GM23248 (cell line): ENCODE measurements at regions not wholly inside any gene's neighbourhood (a gene's known extent, or its start where the extent isn't known, plus 50 kb on each side); places are given as distances from the start of the nearest gene placed in this dataset.
"Not testable (repeated sequence)": the region's sequence is repeated elsewhere in the genome, so short reads cannot be mapped to it uniquely, and the experiment has no call there.

ENCODE experiments used
- DNase-seq: peaks from one replicate; pipeline ENCODE4 v3.0.0-alpha.2; 2015
- H2AFZ ChIP-seq: fragments of 200-600 bp; sonication (generic); 2 replicates; pipeline ENCODE4 v1.6.1; 2016; ENCODE audit warnings: antibody characterized with exemption
- H3F3A ChIP-seq: fragments of 200-600 bp; sonication (generic); 2 replicates; pipeline ENCODE4 v1.6.1; 2016; ENCODE audit warnings: mild to moderate bottlenecking, antibody characterized with exemption, mixed run types; ENCODE audit not compliant: insufficient read depth
- H3K27ac ChIP-seq: fragments of 200-600 bp; sonication (generic); 2 replicates; pipeline ENCODE4 v1.5.1; 2016; ENCODE audit warnings: mild to moderate bottlenecking
- H3K27me3 ChIP-seq: fragments of 200-600 bp; sonication (generic); replicated peaks from 2 replicates; pipeline ENCODE4 v1.6.1; 2016; ENCODE audit warnings: mild to moderate bottlenecking; ENCODE audit not compliant: insufficient read depth
- H3K36me3 ChIP-seq: fragments of 200-600 bp; sonication (generic); 2 replicates; pipeline ENCODE4 v1.6.1; 2016; ENCODE audit warnings: low read depth, mild to moderate bottlenecking
- H3K4me1 ChIP-seq: fragments of 200-600 bp; sonication (generic); 2 replicates; pipeline ENCODE4 v1.6.1; 2016; ENCODE audit warnings: mild to moderate bottlenecking; ENCODE audit not compliant: insufficient read depth
- H3K4me2 ChIP-seq: fragments of 200-600 bp; sonication (generic); one replicate; pipeline ENCODE4 v1.6.1; 2016; ENCODE audit warnings: mild to moderate bottlenecking; ENCODE audit not compliant: unreplicated experiment
- H3K4me3 ChIP-seq: fragments of 200-600 bp; sonication (generic); 2 replicates; pipeline ENCODE4 v1.5.1; 2016; ENCODE audit warnings: mild to moderate bottlenecking
- H3K79me2 ChIP-seq: fragments of 200-600 bp; sonication (generic); 2 replicates; pipeline ENCODE4 v1.6.1; 2016; ENCODE audit warnings: mild to moderate bottlenecking; ENCODE audit not compliant: insufficient read depth
- H3K9ac ChIP-seq: fragments of 200-600 bp; sonication (generic); 2 replicates; pipeline ENCODE4 v1.6.1; 2016; ENCODE audit warnings: mild to moderate bottlenecking
- H3K9me2 ChIP-seq: fragments of 200-600 bp; sonication (generic); 2 replicates; pipeline ENCODE4 v1.6.1; 2016; ENCODE audit warnings: mixed run types, mild to moderate bottlenecking, moderate library complexity; ENCODE audit not compliant: insufficient read depth
- H3K9me3 ChIP-seq: fragments of 200-600 bp; sonication (generic); one replicate; pipeline ENCODE4 v1.6.1; 2017; ENCODE audit warnings: low read depth
- H4K20me1 ChIP-seq: fragments of 200-600 bp; sonication (generic); 2 replicates; pipeline ENCODE4 v1.6.0; 2016; ENCODE audit not compliant: insufficient read depth
- EZH2 ChIP-seq: fragments of 200-600 bp; sonication (generic); IDR thresholded peaks from 2 replicates; pipeline ENCODE4 v1.6.1; 2018; ENCODE audit warnings: antibody characterized with exemption, mild to moderate bottlenecking; ENCODE audit not compliant: insufficient read depth, poor library complexity, severe bottlenecking
- EZH2phosphoT487 ChIP-seq: fragments of 200-600 bp; sonication (generic); IDR thresholded peaks from 2 replicates; pipeline ENCODE4 v1.6.1; 2018; ENCODE audit warnings: antibody characterized with exemption, moderate library complexity, mild to moderate bottlenecking, low read depth; ENCODE audit not compliant: insufficient read depth
- WGBS, 2 experiments: methylation state at CpG; one replicate each; pipeline ENCODE4 v1.1.6; 2015 to 2017; ENCODE audit warnings: low lambda C conversion rate in 2 of 2, low coverage in 1 of 2; ENCODE audit errors: missing lambda C conversion rate in 2 of 2; 5-methylcytosine and 5-hydroxymethylcytosine counted together
- in situ Hi-C: fragments of 300-500 bp; cut with MboI; formaldehyde crosslinking; loops from 2 replicates; pipeline ENCODE4 v1.15.0; 2020

DNA sequence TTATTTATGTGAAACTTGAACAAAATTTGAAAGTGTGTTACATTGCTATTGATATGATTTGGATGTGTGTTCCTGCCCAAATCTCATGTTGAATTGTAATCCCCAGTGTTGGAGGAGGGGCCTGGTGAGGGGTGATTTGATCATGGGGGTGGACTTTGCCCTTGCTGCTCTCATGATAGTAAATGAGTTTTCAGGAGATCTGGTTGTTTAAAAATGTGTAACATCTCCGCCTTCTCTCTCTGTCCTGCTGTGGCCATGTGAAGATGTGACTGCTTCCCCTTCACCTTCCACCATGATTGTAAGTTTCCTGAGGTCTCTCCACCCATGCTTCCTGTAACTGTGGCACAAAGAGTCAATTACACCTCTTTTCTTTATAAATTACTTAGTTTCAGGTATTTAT lies 1731.0 kb downstream of the SLITRK5 start:
- in situ Hi-C loops: no loop called here
- 0 out of 2 replicates have a peak, but pooled peaks cover 5% of the 10 kb centered on the region for H3K4me1 ChIP-seq
- no peaks in the 10 kb centered on the region for H3K79me2 ChIP-seq
- no peak overlapping the region for H3K4me2 ChIP-seq
- TF ChIP-seq EZH2phosphoT487 (no peak), EZH2 (no peak)
- no peak overlapping the region for H3K9ac ChIP-seq
- H3K27ac ChIP-seq: no peak overlapping the region
- DNase-seq: no peak
- no peaks in the 10 kb centered on the region for H3K36me3 ChIP-seq
- H3K9me3 ChIP-seq: no peaks in the 10 kb centered on the region
- H3K9me2 ChIP-seq: no peaks in the 10 kb centered on the region
- H2AFZ ChIP-seq: no peak overlapping the region
- H3K4me3 ChIP-seq: no peak overlapping the region
- 65 to 92% methylated on average over 1 of the region's 1 CpG for WGBS, 2 experiments
- no peaks in the 10 kb centered on the region for H3F3A ChIP-seq
- no peaks in the 10 kb centered on the region for H4K20me1 ChIP-seq
- H3K27me3 ChIP-seq: no peaks in the 10 kb centered on the region

DNA sequence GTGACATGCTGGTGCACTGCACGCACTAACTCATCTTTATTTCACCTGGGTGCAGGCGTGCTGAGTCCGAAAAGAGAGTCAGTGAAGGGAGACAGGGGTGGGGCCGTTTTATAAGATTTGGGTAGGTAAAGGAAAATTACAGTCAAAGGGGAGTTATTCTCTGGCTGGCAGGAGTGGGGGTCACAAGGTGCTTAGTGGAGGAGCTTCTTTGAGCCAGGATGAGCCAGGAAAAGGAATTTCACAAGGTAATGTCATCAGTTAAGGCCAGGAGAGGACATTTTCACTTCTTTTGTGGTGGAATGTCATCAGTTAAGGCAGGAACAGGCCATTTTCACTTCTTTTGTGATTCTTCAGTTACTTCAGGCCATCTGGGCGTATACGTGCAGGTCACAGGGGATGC lies 1734.9 kb downstream of the SLITRK5 start:
- H4K20me1 ChIP-seq, H3K9me3 ChIP-seq, H3K4me2 ChIP-seq, H3K9me2 ChIP-seq, H2AFZ ChIP-seq, H3K4me3 ChIP-seq, H3K79me2 ChIP-seq, H3K9ac ChIP-seq, H3K4me1 ChIP-seq, H3K36me3 ChIP-seq, H3K27ac ChIP-seq, in situ Hi-C loops, DNase-seq, H3F3A ChIP-seq, H3K27me3 ChIP-seq: not testable (repeated sequence)
- 71 to 73% methylated on average over 6 of the region's 6 CpGs for whole genome bisulfite sequencing, 2 experiments

DNA sequence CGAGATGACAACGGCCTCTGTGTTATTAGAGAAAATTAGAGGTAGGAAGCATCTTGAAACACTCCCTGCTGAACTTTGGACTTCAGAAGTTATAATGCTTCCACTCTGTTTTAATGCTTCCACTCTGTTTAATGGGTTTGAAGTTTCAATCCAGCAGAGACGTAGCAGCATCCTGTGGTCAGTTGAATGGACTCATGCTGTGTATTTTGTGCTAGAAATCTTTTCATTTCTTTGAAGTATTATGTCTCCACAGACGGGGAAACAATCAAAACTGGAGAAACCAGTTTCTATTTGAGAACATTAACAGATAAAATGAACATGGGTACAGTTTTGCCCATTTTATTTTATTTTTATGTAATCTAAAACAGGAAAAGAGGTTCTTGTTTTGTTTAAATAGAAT lies 1736.2 kb downstream of the SLITRK5 start:
- no peaks in the 10 kb centered on the region for H3F3A ChIP-seq
- no peaks in the 10 kb centered on the region for H3K79me2 ChIP-seq
- H3K9me2 ChIP-seq: no peaks in the 10 kb centered on the region
- 53 to 55% methylated on average over 4 of the region's 4 CpGs for WGBS, 2 experiments
- in situ Hi-C loops: no loop called here
- no peaks in the 10 kb centered on the region for H3K27me3 ChIP-seq
- no peak overlapping the region for H3K27ac ChIP-seq
- no peak overlapping the region for H3K4me3 ChIP-seq
- H3K4me1 ChIP-seq: no peaks in the 10 kb centered on the region
- no peak overlapping the region for H2AFZ ChIP-seq
- H3K9ac ChIP-seq: no peak overlapping the region
- DNase-seq: no peak
- TF ChIP-seq EZH2phosphoT487 (no peak), EZH2 (no peak)
- no peaks in the 10 kb centered on the region for H3K36me3 ChIP-seq
- H3K9me3 ChIP-seq: no peaks in the 10 kb centered on the region
- H4K20me1 ChIP-seq: no peaks in the 10 kb centered on the region
- no peak overlapping the region for H3K4me2 ChIP-seq

DNA sequence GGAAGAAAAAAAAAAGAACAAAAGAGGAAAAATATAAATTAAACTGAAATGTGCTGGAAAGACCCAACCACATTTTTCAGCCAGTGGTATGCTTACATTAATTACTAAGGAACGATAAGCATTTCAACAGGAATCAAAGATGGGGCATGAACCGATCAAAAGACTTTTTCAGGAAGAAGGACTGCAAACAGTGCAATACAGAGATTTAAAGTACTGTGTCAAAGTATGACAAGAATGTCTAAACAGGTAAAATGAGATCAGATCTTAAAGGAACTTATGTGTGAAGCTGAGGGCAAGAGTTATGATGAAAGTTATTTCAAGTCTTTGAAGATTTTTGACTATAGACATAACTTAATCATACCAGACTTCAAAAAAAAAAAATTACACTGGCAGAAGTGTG lies 1761.8 kb downstream of the SLITRK5 start:
- Histone ChIP-seq H2AFZ (no peak overlapping the region), H3K9me3 (no peaks in the 10 kb centered on the region), H3K4me3 (no peak overlapping the region), H3F3A (no peaks in the 10 kb centered on the region), H3K36me3 (no peaks in the 10 kb centered on the region), H3K4me1 (no peaks in the 10 kb centered on the region), H3K9me2 (no peaks in the 10 kb centered on the region), H3K27ac (no peak overlapping the region), H3K9ac (no peak overlapping the region), H4K20me1 (no peaks in the 10 kb centered on the region), H3K4me2 (no peak overlapping the region), H3K27me3 (no peaks in the 10 kb centered on the region), H3K79me2 (no peaks in the 10 kb centered on the region)
- in situ Hi-C loops: no loop called here
- 35 to 44% methylated on average over 2 of the region's 2 CpGs for WGBS, 2 experiments
- DNase-seq: no peak
- no peak for TF ChIP-seq EZH2phosphoT487
- TF ChIP-seq EZH2: no peak

DNA sequence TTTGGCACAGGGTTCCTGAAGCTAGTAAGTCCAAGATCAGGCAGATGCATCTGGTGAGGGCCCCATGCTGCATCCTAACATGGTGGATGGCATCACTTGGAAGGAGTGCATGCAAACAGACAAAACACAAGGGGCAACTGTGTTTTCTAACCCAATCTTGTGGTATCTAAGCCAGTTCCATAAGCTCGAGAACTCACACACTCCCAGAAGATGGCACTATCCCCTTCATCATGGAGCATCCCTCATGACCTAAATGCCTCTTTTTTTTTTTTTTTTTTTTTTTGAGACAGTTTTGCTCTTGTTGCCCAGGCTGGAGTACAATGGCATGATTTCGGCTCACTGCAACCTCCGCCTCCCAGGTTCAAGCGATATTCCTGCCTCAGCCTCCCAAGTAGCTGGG lies 1763.5 kb downstream of the SLITRK5 start:
- H3K9me2 ChIP-seq, H3K4me3 ChIP-seq, H3K27me3 ChIP-seq, H4K20me1 ChIP-seq, in situ Hi-C loops, H3F3A ChIP-seq, H3K36me3 ChIP-seq, H3K79me2 ChIP-seq, H3K4me1 ChIP-seq, H2AFZ ChIP-seq, H3K9ac ChIP-seq, H3K27ac ChIP-seq, H3K4me2 ChIP-seq, H3K9me3 ChIP-seq: not testable (repeated sequence)
- peak; percentile 11 for DNase-seq
- WGBS, 2 experiments: 42 to 55% methylated on average over 4 of the region's 4 CpGs
